Neuronal stem cell (in vitro differentiated cells): ENCODE measurements at regions not wholly inside any gene's neighbourhood (a gene's known extent, or its start where the extent isn't known, plus 50 kb on each side); places are given as distances from the start of the nearest gene placed in this dataset.

Experiments used
- DNase-seq: peaks from one replicate; pipeline ENCODE4 v3.0.0-alpha.2; 2013; ENCODE audit warnings: low spot score
- H2AFZ ChIP-seq: one replicate; pipeline ENCODE4 v1.6.1; 2013; ENCODE audit warnings: mild to moderate bottlenecking, low read length, inconsistent platforms
- H2AK5ac ChIP-seq: 2 replicates; pipeline ENCODE4 v1.6.1; 2013; ENCODE audit warnings: low read depth, mild to moderate bottlenecking, inconsistent platforms, low read length, moderate library complexity, mixed read lengths
- H2BK120ac ChIP-seq: 2 replicates; pipeline ENCODE4 v1.6.1; 2013; ENCODE audit warnings: low read depth, mild to moderate bottlenecking, inconsistent platforms, low read length, moderate library complexity, mixed read lengths
- H2BK12ac ChIP-seq: one replicate; pipeline ENCODE4 v1.6.1; 2013; ENCODE audit warnings: low read length, inconsistent platforms
- H2BK15ac ChIP-seq: 2 replicates; pipeline ENCODE4 v1.6.1; 2013; ENCODE audit warnings: mild to moderate bottlenecking, low read length, inconsistent platforms, mixed read lengths
- H2BK5ac ChIP-seq: one replicate; pipeline ENCODE4 v1.6.1; 2013; ENCODE audit warnings: inconsistent platforms, mild to moderate bottlenecking, low read length, moderate library complexity
- H3K14ac ChIP-seq: one replicate; pipeline ENCODE4 v1.6.1; 2013; ENCODE audit warnings: low read length, inconsistent platforms
- H3K18ac ChIP-seq: 2 replicates; pipeline ENCODE4 v1.6.1; 2013; ENCODE audit warnings: low read length, inconsistent platforms
- H3K23ac ChIP-seq: 2 replicates; pipeline ENCODE4 v1.6.1; 2013; ENCODE audit warnings: low read depth, mild to moderate bottlenecking, mixed read lengths, low read length, inconsistent platforms; ENCODE audit not compliant: poor library complexity
- H3K27ac ChIP-seq: replicated peaks from 3 replicates; pipeline ENCODE4 v1.5.1; 2013; ENCODE audit warnings: low read length, inconsistent platforms
- H3K27me3 ChIP-seq, 3 experiments: 2 replicates each; pipeline ENCODE4 v1.6.1; 2013; ENCODE audit warnings: low read length in 3 of 3, mild to moderate bottlenecking in 2 of 3, inconsistent platforms in 1 of 3, low read depth in 1 of 3, mixed read lengths in 1 of 3, moderate library complexity in 1 of 3; ENCODE audit not compliant: control insufficient read depth in 3 of 3, insufficient read depth in 3 of 3
- H3K36me3 ChIP-seq, 2 donors: replicated peaks in 1 of 2; 2 replicates each; pipeline ENCODE4 v1.6.1; 2013; ENCODE audit warnings: low read length in 2 of 2; ENCODE audit not compliant: control insufficient read depth in 2 of 2, insufficient read depth in 2 of 2
- H3K4ac ChIP-seq: 2 replicates; pipeline ENCODE4 v1.6.1; 2013; ENCODE audit warnings: inconsistent platforms, mild to moderate bottlenecking, low read length, moderate library complexity
- H3K4me1 ChIP-seq, 2 donors: 1 replicate in 1 of 2; 2 replicates in 1 of 2; pipeline ENCODE4 v1.6.1; 2013; ENCODE audit warnings: low read length in 2 of 2, low read depth in 1 of 2; ENCODE audit not compliant: control insufficient read depth in 2 of 2, insufficient read depth in 1 of 2
- H3K4me2 ChIP-seq: one replicate; pipeline ENCODE4 v1.6.1; 2013; ENCODE audit warnings: mild to moderate bottlenecking, low read length, inconsistent platforms; ENCODE audit not compliant: insufficient read depth, poor library complexity, severe bottlenecking
- H3K4me3 ChIP-seq, 2 donors: 2 replicates each; pipeline ENCODE4 v1.5.1; 2013; ENCODE audit warnings: low read length in 2 of 2, mild to moderate bottlenecking in 2 of 2, inconsistent platforms in 1 of 2, moderate library complexity in 1 of 2
- H3K79me1 ChIP-seq: one replicate; pipeline ENCODE4 v1.6.1; 2013; ENCODE audit warnings: low read depth, mild to moderate bottlenecking, inconsistent platforms, low read length, moderate library complexity
- H3K9ac ChIP-seq: one replicate; pipeline ENCODE4 v1.6.1; 2013; ENCODE audit warnings: mild to moderate bottlenecking, low read depth, low read length, inconsistent platforms; ENCODE audit not compliant: poor library complexity
- H3K9me3 ChIP-seq, 2 donors: replicated peaks in 1 of 2; 2 replicates each; pipeline versions ENCODE3 to v1.6.1; 2013; ENCODE audit warnings: low read length in 2 of 2, mild to moderate bottlenecking in 2 of 2, inconsistent platforms in 1 of 2, low read depth in 1 of 2, mixed read lengths in 1 of 2, moderate library complexity in 1 of 2; ENCODE audit not compliant: control insufficient read depth in 2 of 2, insufficient read depth in 1 of 2
- H4K8ac ChIP-seq: one replicate; pipeline ENCODE4 v1.6.1; 2013; ENCODE audit warnings: low read depth, mild to moderate bottlenecking, inconsistent platforms, low read length, moderate library complexity
- H4K91ac ChIP-seq: one replicate; pipeline ENCODE4 v1.6.1; 2013; ENCODE audit warnings: low read length, low read depth, mild to moderate bottlenecking, inconsistent platforms; ENCODE audit not compliant: poor library complexity
- WGBS, 2 donors: extraction: QIAGEN DNeasy Blood & Tissue Kit; methylation state at CpG; one replicate each; pipeline ENCODE4 v1.1.7; 2013; ENCODE audit warnings: missing lambda C conversion rate in 2 of 2, mixed read lengths in 1 of 2; ENCODE audit not compliant: insufficient read length in 2 of 2, insufficient replicate concordance in 1 of 2; ENCODE audit errors: extremely low coverage in 2 of 2; 5-methylcytosine and 5-hydroxymethylcytosine counted together

- Histone ChIP-seq H3K4me3 (no peak overlapping the region), H3K79me1 (no peaks in the 10 kb centered on the region), H3K36me3 (no peaks in the 10 kb centered on the region), H2BK15ac (no peak overlapping the region), H2BK120ac (no peak overlapping the region), H3K9ac (no peak overlapping the region), H4K91ac (no peak overlapping the region), H3K4me2 (no peak overlapping the region), H3K9me3 (no peaks in the 10 kb centered on the region), H3K23ac (no peak overlapping the region), H3K18ac (no peak overlapping the region), H2BK5ac (no peak overlapping the region), H2AFZ (no peak overlapping the region), H3K4me1 (no peaks in the 10 kb centered on the region), H2AK5ac (no peak overlapping the region), H2BK12ac (no peak overlapping the region), H3K14ac (no peak overlapping the region), H3K27ac (no peak overlapping the region), H3K4ac (no peak overlapping the region), H4K8ac (no peak overlapping the region), H3K27me3 (no peaks in the 10 kb centered on the region)
- no peak for DNase-seq
- no CpG with 5 or more reads among the region's 5 CpGs for WGBS, 2 donors
These were observed 1045.0 kb upstream of the ADGRL3 start for GRCh38 chr4:60155088-60155487.

DNA sequence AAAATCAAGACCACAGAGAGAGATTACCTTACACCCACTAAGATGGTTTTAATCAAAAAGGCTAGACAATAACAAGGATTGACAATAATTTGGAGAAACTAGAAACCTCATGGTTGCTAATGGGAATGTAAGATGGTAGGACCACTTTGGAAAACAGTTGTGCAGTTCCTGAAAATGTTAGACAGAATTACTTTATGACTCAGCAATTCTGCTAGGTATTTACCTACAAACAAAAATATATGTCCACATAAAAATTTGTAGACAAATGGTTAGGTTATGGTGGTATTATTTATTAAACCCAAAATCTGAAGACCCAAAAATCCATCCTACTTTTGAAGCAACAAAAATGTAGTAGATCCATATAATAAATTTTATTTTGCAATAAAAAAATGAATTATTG is 1027.0 kb upstream of the ADGRL3 start:
- no peak overlapping the region for H3K4me3 ChIP-seq
- H2AFZ ChIP-seq: no peak overlapping the region
- H2BK12ac ChIP-seq: no peak overlapping the region
- no peak overlapping the region for H3K4me2 ChIP-seq
- no peak overlapping the region for H3K9ac ChIP-seq
- H3K27ac ChIP-seq: no peak overlapping the region
- no peaks in the 10 kb centered on the region for H3K79me1 ChIP-seq
- no peaks in the 10 kb centered on the region for H3K36me3 ChIP-seq
- no peaks in the 10 kb centered on the region for H3K4me1 ChIP-seq
- H2BK5ac ChIP-seq: no peak overlapping the region
- H2BK120ac ChIP-seq: no peak overlapping the region
- no peaks in the 10 kb centered on the region for H3K9me3 ChIP-seq
- no peak overlapping the region for H3K23ac ChIP-seq
- no peaks in the 10 kb centered on the region for H3K27me3 ChIP-seq
- no peak overlapping the region for H3K4ac ChIP-seq
- no peak overlapping the region for H2BK15ac ChIP-seq
- H3K18ac ChIP-seq: no peak overlapping the region
- no peak overlapping the region for H2AK5ac ChIP-seq
- no peak overlapping the region for H4K91ac ChIP-seq
- no peak overlapping the region for H4K8ac ChIP-seq
- no peak overlapping the region for H3K14ac ChIP-seq
- no peak for DNase-seq

GRCh38 chr4:60173718-60174117 is 1026.4 kb upstream of the ADGRL3 start:
- Histone ChIP-seq H2BK12ac (no peak overlapping the region), H2BK120ac (no peak overlapping the region), H3K14ac (no peak overlapping the region), H3K4ac (no peak overlapping the region), H4K8ac (no peak overlapping the region), H2BK15ac (no peak overlapping the region), H3K36me3 (no peaks in the 10 kb centered on the region), H2AK5ac (no peak overlapping the region), H3K4me2 (no peak overlapping the region), H3K4me1 (no peaks in the 10 kb centered on the region), H3K9me3 (no peaks in the 10 kb centered on the region), H2BK5ac (no peak overlapping the region), H3K27ac (no peak overlapping the region), H3K9ac (no peak overlapping the region), H3K18ac (no peak overlapping the region), H3K23ac (no peak overlapping the region), H2AFZ (peak overlapping the region; percentile 36), H3K4me3 (no peak overlapping the region), H4K91ac (no peak overlapping the region), H3K79me1 (no peaks in the 10 kb centered on the region), H3K27me3 (no peaks in the 10 kb centered on the region)
- DNase-seq: no peak
- WGBS, 2 donors: no CpG with 5 or more reads among the region's 5 CpGs

- no peak overlapping the region for H2AFZ ChIP-seq
- no CpG with 5 or more reads among the region's 1 CpG for WGBS, 2 donors
- H4K8ac ChIP-seq: no peak overlapping the region
- no peak for DNase-seq
- H4K91ac ChIP-seq: no peak overlapping the region
- H3K18ac ChIP-seq: no peak overlapping the region
- no peak overlapping the region for H2BK12ac ChIP-seq
- no peaks in the 10 kb centered on the region for H3K4me1 ChIP-seq
- no peak overlapping the region for H3K14ac ChIP-seq
- H3K4ac ChIP-seq: no peak overlapping the region
- no peaks in the 10 kb centered on the region for H3K79me1 ChIP-seq
- no peak overlapping the region for H3K9ac ChIP-seq
- no peak overlapping the region for H2BK15ac ChIP-seq
- no peak overlapping the region for H2AK5ac ChIP-seq
- H3K9me3 ChIP-seq: no peaks in the 10 kb centered on the region
- H3K36me3 ChIP-seq: no peaks in the 10 kb centered on the region
- no peak overlapping the region for H3K27ac ChIP-seq
- H3K4me3 ChIP-seq: no peak overlapping the region
- H3K27me3 ChIP-seq: no peaks in the 10 kb centered on the region
- no peak overlapping the region for H3K23ac ChIP-seq
- H2BK5ac ChIP-seq: no peak overlapping the region
- H3K4me2 ChIP-seq: no peak overlapping the region
- H2BK120ac ChIP-seq: no peak overlapping the region
These were observed 1024.9 kb upstream of the ADGRL3 start for GRCh38 chr4:60175241-60175640.
